HL-60 (cell line): ENCODE measurements at regions not wholly inside any gene's neighbourhood (a gene's known extent, or its start where the extent isn't known, plus 50 kb on each side); places are given as distances from the start of the nearest gene placed in this dataset.

ENCODE experiments used
- DNase-seq, 2 experiments: peaks; one replicate each; pipeline ENCODE4 v3.0.0-alpha.2; 2010 to 2020; ENCODE audit warnings: low read depth in 1 of 2, low spot score in 1 of 2
- H3K27ac ChIP-seq: fragments of 250-450 bp; sonication (Bioruptor Pico); replicated peaks from 2 replicates; pipeline ENCODE4 v1.5.1; 2020; ENCODE audit warnings: mild to moderate bottlenecking, moderate library complexity
- H3K27me3 ChIP-seq: fragments of 250-450 bp; sonication (Bioruptor Pico); 2 replicates; pipeline ENCODE4 v1.5.1; 2021; ENCODE audit warnings: mild to moderate bottlenecking, moderate library complexity; ENCODE audit not compliant: insufficient read depth, poor library complexity, severe bottlenecking
- H3K4me3 ChIP-seq: replicated peaks from 2 replicates; pipeline ENCODE4 v1.5.1; 2011; ENCODE audit warnings: mild to moderate bottlenecking, control low read depth, low read length; ENCODE audit not compliant: insufficient read depth
- GABPA ChIP-seq: IDR thresholded peaks from 2 replicates; pipeline ENCODE4 v1.6.1; 2012; ENCODE audit warnings: low read depth
- POLR2AphosphoS5 ChIP-seq: IDR thresholded peaks from 2 replicates; pipeline ENCODE4 v1.6.1; 2012; ENCODE audit warnings: low read depth
- SPI1 ChIP-seq: IDR thresholded peaks from 2 replicates; pipeline ENCODE4 v1.6.1; 2012; ENCODE audit warnings: low read depth, mild to moderate bottlenecking, borderline replicate concordance
- TF ChIP-seq, protein P1 (sequence below): IDR thresholded peaks from 2 replicates; pipeline ENCODE4 v1.6.1; 2012; ENCODE audit warnings: low read depth; ENCODE audit not compliant: insufficient replicate concordance
- TF ChIP-seq, protein P2 (sequence below): IDR thresholded peaks from one replicate; pipeline ENCODE4 v1.5.1; 2011; ENCODE audit warnings: low read length, control low read depth, inconsistent platforms; ENCODE audit not compliant: insufficient read depth

DNA sequence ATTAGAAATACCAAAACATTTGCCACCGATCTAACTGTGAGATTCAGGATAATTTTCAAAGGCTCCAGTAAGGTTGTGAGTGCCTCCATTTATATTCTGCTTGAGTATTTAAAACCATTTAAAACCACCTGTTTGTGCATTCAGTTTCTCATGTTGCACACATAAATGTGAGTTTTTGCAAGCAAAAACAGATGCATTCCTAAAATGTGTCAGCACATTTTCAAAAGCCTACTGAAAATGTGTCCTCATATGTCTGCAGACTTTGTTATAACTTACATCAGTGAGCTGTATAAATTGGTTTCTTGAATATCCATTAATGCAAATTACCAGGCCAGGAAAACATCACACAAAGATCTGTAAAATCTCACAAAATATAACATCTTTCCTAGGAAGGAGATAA lies 676.6 kb upstream of the EPHA7 start:
- TF ChIP-seq, protein P1, sequence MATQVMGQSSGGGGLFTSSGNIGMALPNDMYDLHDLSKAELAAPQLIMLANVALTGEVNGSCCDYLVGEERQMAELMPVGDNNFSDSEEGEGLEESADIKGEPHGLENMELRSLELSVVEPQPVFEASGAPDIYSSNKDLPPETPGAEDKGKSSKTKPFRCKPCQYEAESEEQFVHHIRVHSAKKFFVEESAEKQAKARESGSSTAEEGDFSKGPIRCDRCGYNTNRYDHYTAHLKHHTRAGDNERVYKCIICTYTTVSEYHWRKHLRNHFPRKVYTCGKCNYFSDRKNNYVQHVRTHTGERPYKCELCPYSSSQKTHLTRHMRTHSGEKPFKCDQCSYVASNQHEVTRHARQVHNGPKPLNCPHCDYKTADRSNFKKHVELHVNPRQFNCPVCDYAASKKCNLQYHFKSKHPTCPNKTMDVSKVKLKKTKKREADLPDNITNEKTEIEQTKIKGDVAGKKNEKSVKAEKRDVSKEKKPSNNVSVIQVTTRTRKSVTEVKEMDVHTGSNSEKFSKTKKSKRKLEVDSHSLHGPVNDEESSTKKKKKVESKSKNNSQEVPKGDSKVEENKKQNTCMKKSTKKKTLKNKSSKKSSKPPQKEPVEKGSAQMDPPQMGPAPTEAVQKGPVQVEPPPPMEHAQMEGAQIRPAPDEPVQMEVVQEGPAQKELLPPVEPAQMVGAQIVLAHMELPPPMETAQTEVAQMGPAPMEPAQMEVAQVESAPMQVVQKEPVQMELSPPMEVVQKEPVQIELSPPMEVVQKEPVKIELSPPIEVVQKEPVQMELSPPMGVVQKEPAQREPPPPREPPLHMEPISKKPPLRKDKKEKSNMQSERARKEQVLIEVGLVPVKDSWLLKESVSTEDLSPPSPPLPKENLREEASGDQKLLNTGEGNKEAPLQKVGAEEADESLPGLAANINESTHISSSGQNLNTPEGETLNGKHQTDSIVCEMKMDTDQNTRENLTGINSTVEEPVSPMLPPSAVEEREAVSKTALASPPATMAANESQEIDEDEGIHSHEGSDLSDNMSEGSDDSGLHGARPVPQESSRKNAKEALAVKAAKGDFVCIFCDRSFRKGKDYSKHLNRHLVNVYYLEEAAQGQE: no peak
- TF ChIP-seq GABPA (no peak), POLR2AphosphoS5 (no peak), SPI1 (no peak)
- TF ChIP-seq, protein P2, sequence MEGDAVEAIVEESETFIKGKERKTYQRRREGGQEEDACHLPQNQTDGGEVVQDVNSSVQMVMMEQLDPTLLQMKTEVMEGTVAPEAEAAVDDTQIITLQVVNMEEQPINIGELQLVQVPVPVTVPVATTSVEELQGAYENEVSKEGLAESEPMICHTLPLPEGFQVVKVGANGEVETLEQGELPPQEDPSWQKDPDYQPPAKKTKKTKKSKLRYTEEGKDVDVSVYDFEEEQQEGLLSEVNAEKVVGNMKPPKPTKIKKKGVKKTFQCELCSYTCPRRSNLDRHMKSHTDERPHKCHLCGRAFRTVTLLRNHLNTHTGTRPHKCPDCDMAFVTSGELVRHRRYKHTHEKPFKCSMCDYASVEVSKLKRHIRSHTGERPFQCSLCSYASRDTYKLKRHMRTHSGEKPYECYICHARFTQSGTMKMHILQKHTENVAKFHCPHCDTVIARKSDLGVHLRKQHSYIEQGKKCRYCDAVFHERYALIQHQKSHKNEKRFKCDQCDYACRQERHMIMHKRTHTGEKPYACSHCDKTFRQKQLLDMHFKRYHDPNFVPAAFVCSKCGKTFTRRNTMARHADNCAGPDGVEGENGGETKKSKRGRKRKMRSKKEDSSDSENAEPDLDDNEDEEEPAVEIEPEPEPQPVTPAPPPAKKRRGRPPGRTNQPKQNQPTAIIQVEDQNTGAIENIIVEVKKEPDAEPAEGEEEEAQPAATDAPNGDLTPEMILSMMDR: no peak
- H3K4me3 ChIP-seq: no peak overlapping the region
- no peak for DNase-seq
- no peaks in the 10 kb centered on the region for H3K27me3 ChIP-seq
- no peak overlapping the region for H3K27ac ChIP-seq

DNA sequence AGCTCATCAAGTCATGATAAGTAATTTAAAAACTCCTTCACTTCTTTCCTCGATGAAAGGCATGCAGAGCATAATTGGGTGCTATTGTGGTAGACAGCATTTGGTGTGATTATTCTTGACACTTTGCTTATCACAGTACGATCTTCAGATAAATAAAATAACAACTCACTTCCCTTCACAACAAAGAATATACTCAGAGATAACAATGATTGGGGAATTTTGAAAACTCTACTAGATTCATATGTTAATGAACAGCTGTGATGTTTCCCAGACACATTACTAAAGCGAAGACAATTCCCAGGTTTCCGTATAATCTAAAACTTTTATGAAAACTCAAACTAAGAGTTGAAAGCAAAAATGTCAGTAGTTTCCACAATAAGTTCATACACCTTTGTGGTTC lies 670.6 kb upstream of the EPHA7 start:
- H3K27ac ChIP-seq: no peak overlapping the region
- DNase-seq: no peak
- H3K27me3 ChIP-seq: no peaks in the 10 kb centered on the region
- H3K4me3 ChIP-seq: no peak overlapping the region
- TF ChIP-seq GABPA (no peak), POLR2AphosphoS5 (no peak), SPI1 (no peak)
- TF ChIP-seq, protein P2: no peak
- TF ChIP-seq, protein P1: no peak

DNA sequence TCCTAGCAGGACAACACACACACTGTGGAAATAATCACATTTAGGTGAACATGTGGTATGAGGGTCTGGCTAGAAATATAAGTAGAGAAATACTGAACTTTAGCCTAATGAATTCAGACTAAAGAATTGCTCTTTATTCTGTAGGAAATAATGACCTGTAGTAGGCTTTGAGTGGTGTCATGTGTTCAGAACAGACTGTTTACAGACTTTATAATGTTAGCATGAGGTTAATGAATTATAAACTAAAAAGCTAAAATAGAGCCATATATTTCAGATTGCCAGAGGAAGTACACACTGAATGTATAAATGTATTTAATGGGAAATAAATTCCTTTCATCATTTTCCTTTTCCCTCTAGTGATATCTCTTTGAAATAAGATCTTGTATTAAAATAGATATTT lies 669.5 kb upstream of the EPHA7 start:
- Histone ChIP-seq H3K27me3 (no peaks in the 10 kb centered on the region), H3K27ac (no peak overlapping the region), H3K4me3 (no peak overlapping the region)
- TF ChIP-seq, protein P1: no peak
- no peak for TF ChIP-seq SPI1
- TF ChIP-seq, protein P2: no peak
- no peak for TF ChIP-seq POLR2AphosphoS5
- no peak for TF ChIP-seq GABPA
- DNase-seq: no peak
